Activated naive CD8-positive, alpha-beta T cell treated with anti-CD3 and anti-CD28 coated beads, Interleukin-2, amount 10 ng/mL, durations not matched to agents 7 days and 5 days (primary cell): ENCODE measurements at regions not wholly inside any gene's neighbourhood (a gene's known extent, or its start where the extent isn't known, plus 50 kb on each side); places are given as distances from the start of the nearest gene placed in this dataset.

Experiments used
- ATAC-seq: fragments of 150-1000 bp; cut with Tn5 transposase; one replicate; pipeline ENCODE4 v1.10.0; 2021; ENCODE audit warnings: low read depth, moderate library complexity
- POLR2A ChIA-PET: fragments of 350-600 bp; sonication (Branson Sonifier 250); formaldehyde crosslinking; loops from one replicate; lab custom pipeline; 2021; ENCODE audit warnings: antibody characterized with exemption; lab: Charles Lee
- DNase-seq: peaks from one replicate; pipeline ENCODE4 v3.0.0; 2021
- H3K27ac Mint-ChIP-seq: one replicate; pipeline ENCODE4 v1.8.0; 2022; ENCODE audit warnings: mild to moderate bottlenecking, mixed read lengths
- H3K27me3 Mint-ChIP-seq: one replicate; pipeline ENCODE4 v1.8.0; 2022; ENCODE audit warnings: mild to moderate bottlenecking, moderate library complexity, mixed read lengths
- H3K36me3 Mint-ChIP-seq: one replicate; pipeline ENCODE4 v1.8.0; 2021; ENCODE audit warnings: mild to moderate bottlenecking, mixed read lengths
- H3K4me1 Mint-ChIP-seq: one replicate; pipeline ENCODE4 v1.8.0; 2021; ENCODE audit warnings: mixed read lengths
- H3K4me3 Mint-ChIP-seq: one replicate; pipeline ENCODE4 v1.8.0; 2022; ENCODE audit warnings: mild to moderate bottlenecking, moderate library complexity, mixed read lengths
- H3K9me3 Mint-ChIP-seq: one replicate; pipeline ENCODE4 v1.8.0; 2021; ENCODE audit warnings: mixed read lengths

GRCh38 chrX:22406201-22406737 is 133.6 kb downstream of the CBLL2 start:
- Mint-ChIP-seq H3K27ac (no peak overlapping the region), H3K27me3 (no peaks in the 10 kb centered on the region), H3K9me3 (no peaks in the 10 kb centered on the region), H3K4me1 (no peaks in the 10 kb centered on the region), H3K36me3 (no peaks in the 10 kb centered on the region), H3K4me3 (no peak overlapping the region)
- POLR2A ChIA-PET: no interaction called here
- ATAC-seq: no peak
- DNase-seq: no peak

GRCh38 chrX:22409418-22409817 is 136.7 kb downstream of the CBLL2 start:
- H3K27me3 Mint-ChIP-seq: no peaks in the 10 kb centered on the region
- no peaks in the 10 kb centered on the region for H3K4me1 Mint-ChIP-seq
- no peaks in the 10 kb centered on the region for H3K36me3 Mint-ChIP-seq
- POLR2A ChIA-PET: no interaction called here
- H3K27ac Mint-ChIP-seq: no peak overlapping the region
- DNase-seq (no peak), ATAC-seq (no peak)
- H3K4me3 Mint-ChIP-seq: no peak overlapping the region
- H3K9me3 Mint-ChIP-seq: no peaks in the 10 kb centered on the region

- Mint-ChIP-seq H3K27ac (no peak overlapping the region), H3K4me1 (no peaks in the 10 kb centered on the region), H3K36me3 (no peaks in the 10 kb centered on the region), H3K27me3 (no peaks in the 10 kb centered on the region), H3K4me3 (no peak overlapping the region), H3K9me3 (no peaks in the 10 kb centered on the region)
- POLR2A ChIA-PET: no interaction called here
- DNase-seq (no peak), ATAC-seq (no peak)
These were observed 151.6 kb downstream of the CBLL2 start for GRCh38 chrX:22424122-22424915.

- Mint-ChIP-seq H3K4me1 (no peaks in the 10 kb centered on the region), H3K4me3 (no peak overlapping the region), H3K27ac (no peak overlapping the region), H3K9me3 (no peaks in the 10 kb centered on the region), H3K36me3 (no peaks in the 10 kb centered on the region), H3K27me3 (no peaks in the 10 kb centered on the region)
- POLR2A ChIA-PET: no interaction called here
- no peak for ATAC-seq
- no peak for DNase-seq
These were observed 152.2 kb downstream of the CBLL2 start for GRCh38 chrX:22424919-22425318.

GRCh38 chrX:22429704-22430103 is 157.0 kb downstream of the CBLL2 start:
- POLR2A ChIA-PET: no interaction called here
- no peaks in the 10 kb centered on the region for H3K9me3 Mint-ChIP-seq
- H3K36me3 Mint-ChIP-seq: no peaks in the 10 kb centered on the region
- DNase-seq (no peak), ATAC-seq (no peak)
- H3K4me3 Mint-ChIP-seq: no peak overlapping the region
- no peaks in the 10 kb centered on the region for H3K4me1 Mint-ChIP-seq
- no peaks in the 10 kb centered on the region for H3K27me3 Mint-ChIP-seq
- no peak overlapping the region for H3K27ac Mint-ChIP-seq

GRCh38 chrX:22430701-22431100 is 158.0 kb downstream of the CBLL2 start:
- ATAC-seq (no peak), DNase-seq (no peak)
- Mint-ChIP-seq H3K36me3 (no peaks in the 10 kb centered on the region), H3K27me3 (no peaks in the 10 kb centered on the region), H3K4me1 (no peaks in the 10 kb centered on the region), H3K4me3 (no peak overlapping the region), H3K9me3 (no peaks in the 10 kb centered on the region), H3K27ac (no peak overlapping the region)
- POLR2A ChIA-PET: no interaction called here

GRCh38 chrX:22433292-22434070 is 160.8 kb downstream of the CBLL2 start:
- no peaks in the 10 kb centered on the region for H3K27me3 Mint-ChIP-seq
- POLR2A ChIA-PET: no interaction called here
- ATAC-seq (no peak), DNase-seq (no peak)
- no peak overlapping the region for H3K4me3 Mint-ChIP-seq
- H3K4me1 Mint-ChIP-seq: no peaks in the 10 kb centered on the region
- H3K27ac Mint-ChIP-seq: no peak overlapping the region
- H3K36me3 Mint-ChIP-seq: no peaks in the 10 kb centered on the region
- no peaks in the 10 kb centered on the region for H3K9me3 Mint-ChIP-seq

- no peaks in the 10 kb centered on the region for H3K36me3 Mint-ChIP-seq
- no peaks in the 10 kb centered on the region for H3K4me1 Mint-ChIP-seq
- H3K27ac Mint-ChIP-seq: no peak overlapping the region
- no peak for ATAC-seq
- POLR2A ChIA-PET: no interaction called here
- no peak for DNase-seq
- H3K27me3 Mint-ChIP-seq: no peaks in the 10 kb centered on the region
- peaks cover 2% of the 10 kb centered on the region for H3K9me3 Mint-ChIP-seq
- no peak overlapping the region for H3K4me3 Mint-ChIP-seq
These were observed 173.2 kb downstream of the CBLL2 start for GRCh38 chrX:22445880-22446279.

- DNase-seq: no peak
- POLR2A ChIA-PET: no interaction called here
- H3K4me1 Mint-ChIP-seq: peaks cover 5% of the 10 kb centered on the region
- no peak overlapping the region for H3K27ac Mint-ChIP-seq
- H3K4me3 Mint-ChIP-seq: no peak overlapping the region
- H3K36me3 Mint-ChIP-seq: no peaks in the 10 kb centered on the region
- no peak for ATAC-seq
- H3K9me3 Mint-ChIP-seq: no peaks in the 10 kb centered on the region
- H3K27me3 Mint-ChIP-seq: no peaks in the 10 kb centered on the region
These were observed 190.2 kb downstream of the CBLL2 start for GRCh38 chrX:22462959-22463358.

GRCh38 chrX:22467571-22467970 is 194.9 kb downstream of the CBLL2 start:
- Mint-ChIP-seq H3K36me3 (no peaks in the 10 kb centered on the region), H3K4me3 (no peak overlapping the region), H3K27me3 (no peaks in the 10 kb centered on the region), H3K4me1 (peaks cover 5% of the 10 kb centered on the region), H3K9me3 (no peaks in the 10 kb centered on the region), H3K27ac (no peak overlapping the region)
- POLR2A ChIA-PET: no interaction called here
- DNase-seq (no peak), ATAC-seq (no peak)

GRCh38 chrX:22481436-22481835 is 208.7 kb downstream of the CBLL2 start:
- Mint-ChIP-seq H3K4me3 (no peak overlapping the region), H3K9me3 (no peaks in the 10 kb centered on the region), H3K36me3 (no peaks in the 10 kb centered on the region), H3K27ac (no peak overlapping the region), H3K27me3 (no peaks in the 10 kb centered on the region), H3K4me1 (no peaks in the 10 kb centered on the region)
- ATAC-seq: no peak
- DNase-seq: no peak
- POLR2A ChIA-PET: no interaction called here

GRCh38 chrX:22486296-22486695 is 213.6 kb downstream of the CBLL2 start:
- Mint-ChIP-seq H3K27me3 (no peaks in the 10 kb centered on the region), H3K36me3 (no peaks in the 10 kb centered on the region), H3K27ac (no peak overlapping the region), H3K9me3 (no peaks in the 10 kb centered on the region), H3K4me3 (no peak overlapping the region), H3K4me1 (no peaks in the 10 kb centered on the region)
- ATAC-seq: no peak
- POLR2A ChIA-PET: no interaction called here
- no peak for DNase-seq

- Mint-ChIP-seq H3K4me1 (no peaks in the 10 kb centered on the region), H3K27me3 (no peaks in the 10 kb centered on the region), H3K4me3 (no peak overlapping the region), H3K36me3 (no peaks in the 10 kb centered on the region), H3K9me3 (no peaks in the 10 kb centered on the region), H3K27ac (no peak overlapping the region)
- ATAC-seq (no peak), DNase-seq (no peak)
- POLR2A ChIA-PET: no interaction called here
These were observed 244.2 kb downstream of the CBLL2 start for GRCh38 chrX:22516893-22517292.
